Dermis microvascular lymphatic vessel endothelial cell (primary cell): ENCODE measurements at regions not wholly inside any gene's neighbourhood (a gene's known extent, or its start where the extent isn't known, plus 50 kb on each side); places are given as distances from the start of the nearest gene placed in this dataset.
"Not testable (repeated sequence)": the region's sequence is repeated elsewhere in the genome, so short reads cannot be mapped to it uniquely, and the experiment has no call there.

ENCODE experiments used
- DNase-seq, 2 donors: peaks; one replicate each; pipeline versions ENCODE4 v3.0.0 to v3.0.0-alpha.2; 2010; ENCODE audit warnings: low read depth in 2 of 2

- not testable (repeated sequence) for DNase-seq
These were observed 459.7 kb upstream of the EYS start for GRCh38 chr6:66166713-66167112.

DNA sequence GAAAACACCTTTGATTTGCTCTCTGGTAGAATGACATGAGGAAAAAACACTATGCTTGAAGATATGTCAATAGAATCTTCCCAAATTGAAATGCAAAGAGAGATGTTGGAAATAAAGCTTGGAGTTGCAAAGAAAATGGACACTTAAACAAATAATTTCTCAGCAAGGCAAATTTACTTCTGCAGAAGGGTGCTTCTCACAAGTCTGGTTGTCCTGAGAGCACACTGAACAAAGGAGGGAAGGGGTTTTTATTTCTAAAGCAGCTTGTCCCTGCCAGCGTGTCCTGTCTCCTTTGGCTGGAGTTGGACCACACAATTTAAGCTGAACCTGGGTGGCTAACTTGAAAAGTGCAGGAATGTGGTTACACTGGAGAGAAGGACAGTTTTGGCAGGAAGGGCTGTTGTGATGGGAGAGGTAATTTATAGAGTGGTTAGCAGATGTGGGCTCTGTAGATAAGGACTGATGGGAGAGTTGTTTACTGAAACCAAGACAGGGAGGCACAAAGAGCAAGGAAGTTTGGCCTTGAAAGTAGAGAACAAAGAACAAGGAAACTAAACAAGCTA lies 454.6 kb upstream of the EYS start:
- DNase-seq: no peak

GRCh38 chr6:66159937-66160336 lies 452.9 kb upstream of the EYS start:
- no peak for DNase-seq

DNA sequence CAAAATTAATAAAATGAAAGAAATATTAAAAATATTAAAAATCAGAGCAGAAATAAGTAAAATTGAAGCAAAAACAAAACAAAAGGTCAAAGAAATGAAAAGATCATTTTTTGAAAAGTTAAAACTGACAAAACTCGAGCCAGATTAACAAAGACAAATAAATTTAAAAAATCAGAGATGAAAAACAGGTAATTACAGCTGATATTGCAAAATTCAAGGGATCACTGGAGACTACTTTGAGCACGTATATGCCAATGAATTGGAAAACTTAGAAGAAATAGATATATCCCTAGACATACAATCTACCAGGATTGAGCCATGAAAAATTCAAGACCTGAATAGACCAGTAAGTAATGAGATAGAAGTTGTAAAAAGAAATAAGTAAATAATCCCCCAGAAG lies 446.2 kb upstream of the EYS start:
- DNase-seq: no peak

DNA sequence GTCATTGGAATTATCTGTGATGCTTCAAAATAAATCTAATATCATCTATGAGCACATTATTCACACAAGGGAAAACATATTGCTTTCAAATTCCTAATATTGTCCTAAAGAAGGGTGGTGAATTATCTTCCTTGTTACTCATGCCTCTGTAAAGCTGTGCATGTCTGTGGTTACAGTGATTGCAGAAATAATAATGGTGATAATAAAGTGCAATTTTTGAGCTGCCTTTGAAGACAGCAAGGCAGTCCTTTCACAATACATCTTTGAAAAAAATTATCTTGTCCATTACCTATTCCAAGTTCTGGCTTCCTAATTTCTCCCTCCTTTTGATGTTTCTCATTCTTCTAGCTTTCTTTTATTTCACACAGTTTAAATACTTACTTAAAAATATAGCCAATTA lies 442.1 kb upstream of the EYS start:
- no peak for DNase-seq

DNA sequence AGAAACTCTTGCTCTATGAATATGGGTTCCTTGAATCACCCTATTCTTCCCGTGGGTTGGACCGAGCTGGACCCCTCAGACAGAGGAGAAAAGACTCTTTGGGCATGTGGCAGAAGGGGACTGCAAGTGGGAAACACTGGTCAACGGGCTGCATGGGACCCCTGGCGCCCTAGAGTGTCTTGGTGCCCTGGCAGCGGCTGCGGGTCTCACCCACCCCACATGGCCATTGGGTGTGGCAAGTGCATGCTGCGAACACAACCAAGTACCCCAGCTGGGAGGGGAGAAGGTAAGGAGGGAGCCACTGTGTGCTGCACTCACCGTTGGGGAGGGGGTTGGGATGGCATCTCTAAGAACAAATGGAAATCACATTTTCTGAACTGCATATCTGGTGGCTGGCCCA lies 438.8 kb upstream of the EYS start:
- no peak for DNase-seq

- DNase-seq: no peak
These were observed 427.0 kb upstream of the EYS start for GRCh38 chr6:66134021-66134420.

DNA sequence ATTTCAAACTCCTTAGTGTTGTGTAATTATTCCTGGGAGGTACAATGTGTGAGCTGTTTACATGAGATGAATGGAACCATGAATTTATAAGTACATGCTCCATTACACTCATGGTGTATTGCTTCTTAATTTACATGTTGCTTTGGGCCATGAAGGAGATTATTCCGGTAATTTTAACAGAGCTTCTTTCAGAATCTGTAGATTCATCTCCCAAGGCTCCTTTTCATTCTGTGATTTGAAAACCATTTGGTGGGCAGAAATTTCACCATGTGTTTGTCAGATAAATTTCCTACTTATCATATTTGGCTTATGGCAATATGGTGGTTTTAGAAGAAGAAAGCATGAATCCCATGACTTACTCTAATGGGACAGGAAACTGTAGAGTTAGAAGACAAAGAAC lies 421.6 kb upstream of the EYS start:
- no peak for DNase-seq

GRCh38 chr6:66128243-66128642 lies 421.2 kb upstream of the EYS start:
- DNase-seq: no peak

- no peak for DNase-seq
These were observed 420.0 kb upstream of the EYS start for GRCh38 chr6:66127061-66127460.

GRCh38 chr6:66126358-66126757 lies 419.3 kb upstream of the EYS start:
- DNase-seq: no peak

DNA sequence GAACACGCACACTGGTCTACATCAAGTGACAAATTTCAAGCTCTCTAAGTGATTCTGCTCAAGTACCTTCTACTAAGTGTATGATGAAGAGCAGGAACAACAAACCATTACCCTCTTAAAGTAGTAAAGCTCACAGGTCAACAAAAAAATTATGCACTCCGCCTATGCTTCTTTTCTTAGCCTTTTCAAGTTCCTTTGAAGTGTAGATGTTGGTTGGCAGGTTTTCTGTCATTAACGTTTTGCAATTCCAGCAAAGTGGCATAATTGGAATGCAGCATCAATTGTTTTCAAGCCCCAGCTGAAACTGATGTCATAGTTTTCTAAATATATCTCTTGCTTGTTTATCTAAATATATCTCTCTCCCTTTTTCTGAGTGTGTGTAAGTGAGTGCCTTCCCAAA lies 396.9 kb upstream of the EYS start:
- DNase-seq: no peak

DNA sequence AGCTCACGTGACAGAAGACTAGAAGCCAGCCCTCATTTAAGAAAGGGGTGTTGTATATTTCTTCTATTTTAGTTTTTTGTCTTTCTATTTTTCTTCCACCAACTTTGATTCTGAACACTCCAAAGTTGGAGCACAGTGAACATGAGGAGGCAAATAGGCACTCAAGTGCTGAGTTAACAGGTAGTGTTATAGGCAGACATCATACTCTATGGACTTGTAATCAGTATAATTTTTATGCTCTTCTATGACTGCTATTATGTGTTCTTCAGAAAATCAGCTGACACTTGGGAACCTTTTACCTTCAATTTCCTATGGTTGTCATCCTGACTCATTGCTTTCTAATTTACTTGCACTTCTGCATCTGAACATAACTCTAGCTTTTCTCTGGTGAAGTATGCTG lies 396.3 kb upstream of the EYS start:
- no peak for DNase-seq

- no peak for DNase-seq
These were observed 389.7 kb upstream of the EYS start for GRCh38 chr6:66096679-66097078.

DNA sequence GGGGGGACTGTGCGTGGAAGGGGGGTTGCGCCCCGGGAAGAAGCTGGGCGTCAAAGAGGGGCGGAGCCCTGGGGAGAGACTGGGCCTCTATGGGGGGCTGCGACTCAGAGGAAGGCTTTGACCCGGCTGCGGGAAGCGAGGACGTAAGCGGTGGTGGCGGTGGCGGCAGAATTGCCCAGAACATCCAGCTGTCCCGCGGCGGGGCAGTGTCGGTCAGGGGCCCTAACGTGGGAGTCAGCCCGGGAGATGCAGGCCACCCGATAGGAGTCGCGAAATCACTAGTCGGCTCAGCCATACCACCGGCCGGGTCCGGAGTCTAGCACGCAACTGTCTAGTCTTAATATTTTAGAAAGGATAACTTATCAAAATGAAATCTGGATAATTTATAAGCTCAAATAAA lies 387.6 kb upstream of the EYS start:
- DNase-seq: no peak

DNA sequence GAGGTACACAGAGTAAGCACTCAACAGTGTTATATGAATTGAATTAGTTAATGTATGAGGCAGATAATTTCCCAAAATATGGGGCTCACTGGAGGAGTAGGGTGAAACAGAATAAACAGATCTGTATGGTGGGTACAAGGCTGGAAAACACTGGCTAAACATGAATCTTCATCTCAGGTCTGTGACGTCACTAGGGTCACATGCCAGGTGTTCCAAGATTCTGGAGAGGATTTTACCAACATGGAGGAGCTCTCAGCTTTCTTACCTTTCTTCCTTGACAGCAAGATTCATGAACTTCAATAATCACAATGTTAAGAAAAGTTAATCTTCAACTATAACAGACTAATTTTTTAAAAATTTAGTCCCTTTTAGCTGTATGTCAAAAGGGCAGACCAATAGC lies 385.3 kb upstream of the EYS start:
- DNase-seq: not testable (repeated sequence)

DNA sequence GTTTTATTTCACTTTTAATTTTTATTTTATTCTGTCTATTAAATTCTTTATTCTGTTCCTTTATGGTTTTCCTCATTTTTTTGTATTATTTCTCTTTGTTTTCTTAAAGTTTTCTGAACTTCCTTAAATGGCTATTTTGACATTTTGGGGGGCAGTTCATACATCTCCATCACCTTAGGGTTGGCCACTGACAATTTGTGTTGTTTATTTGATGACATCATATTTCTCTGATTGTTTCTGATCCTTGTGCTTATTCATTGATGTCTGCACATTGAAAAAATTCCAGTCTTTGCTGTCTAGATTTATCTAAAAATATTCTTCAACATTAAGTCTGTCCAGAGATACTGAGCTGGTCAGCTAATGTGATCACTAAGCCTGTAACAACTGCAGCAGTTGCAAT lies 379.5 kb upstream of the EYS start:
- DNase-seq: no peak

DNA sequence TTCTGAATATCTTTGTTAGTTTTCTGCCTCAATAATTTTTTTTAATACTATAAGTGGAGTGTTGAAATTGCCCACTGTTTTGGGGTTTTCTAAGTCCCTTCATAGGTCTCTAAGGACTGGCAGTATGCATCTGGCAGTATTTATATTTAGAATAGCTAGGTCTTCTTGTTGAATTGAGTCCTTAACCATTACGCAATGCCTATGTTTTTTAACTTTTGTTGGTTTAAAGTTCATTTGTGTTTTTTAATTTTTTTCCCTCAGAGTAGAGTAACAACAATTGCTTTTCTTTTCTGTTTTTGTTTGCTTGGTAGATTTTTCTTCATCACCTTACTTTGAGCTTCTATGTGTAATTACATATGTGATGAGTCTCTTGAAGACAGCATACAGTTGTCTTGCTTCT lies 375.9 kb upstream of the EYS start:
- no peak for DNase-seq

GRCh38 chr6:66068907-66069306 lies 361.9 kb upstream of the EYS start:
- no peak for DNase-seq

DNA sequence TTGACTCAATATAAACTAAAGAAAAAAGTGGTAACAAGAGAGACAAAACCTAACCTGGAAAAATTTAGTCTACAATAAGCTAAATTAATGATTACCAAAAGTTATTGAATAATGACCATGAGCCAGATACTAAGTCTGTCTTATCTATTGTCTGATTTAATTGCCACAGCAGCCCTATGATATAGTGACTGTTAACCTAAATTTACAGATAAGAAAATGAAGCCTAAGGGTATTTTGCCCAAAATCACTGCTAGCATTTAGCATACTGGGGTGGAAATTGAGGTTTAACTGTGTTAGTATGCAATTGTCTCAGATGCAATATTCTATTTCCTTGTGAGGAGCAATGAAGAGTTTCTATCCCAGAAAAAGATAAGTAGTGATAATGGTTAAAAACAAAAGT lies 361.0 kb upstream of the EYS start:
- DNase-seq: no peak

DNA sequence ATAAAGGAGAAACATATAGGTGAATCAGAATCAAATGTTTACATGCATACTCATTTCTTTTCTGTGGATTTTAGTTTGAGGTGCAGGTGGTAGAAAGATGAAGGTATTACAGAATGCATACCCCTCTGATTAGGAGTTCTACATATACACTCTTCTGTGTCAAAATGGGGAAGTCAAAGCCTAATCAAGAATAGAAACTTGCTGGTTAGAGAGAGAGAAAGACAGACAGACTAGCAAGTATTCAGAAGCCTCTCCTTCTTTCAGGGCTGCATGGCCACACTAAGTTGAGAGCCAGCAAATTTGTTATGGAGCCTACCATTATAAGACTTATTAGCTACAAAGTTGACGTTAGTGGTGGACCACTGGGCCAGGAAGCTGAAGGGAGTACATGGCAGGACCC lies 358.3 kb upstream of the EYS start:
- DNase-seq: no peak

- no peak for DNase-seq
These were observed 350.0 kb upstream of the EYS start for GRCh38 chr6:66057034-66057433.

DNA sequence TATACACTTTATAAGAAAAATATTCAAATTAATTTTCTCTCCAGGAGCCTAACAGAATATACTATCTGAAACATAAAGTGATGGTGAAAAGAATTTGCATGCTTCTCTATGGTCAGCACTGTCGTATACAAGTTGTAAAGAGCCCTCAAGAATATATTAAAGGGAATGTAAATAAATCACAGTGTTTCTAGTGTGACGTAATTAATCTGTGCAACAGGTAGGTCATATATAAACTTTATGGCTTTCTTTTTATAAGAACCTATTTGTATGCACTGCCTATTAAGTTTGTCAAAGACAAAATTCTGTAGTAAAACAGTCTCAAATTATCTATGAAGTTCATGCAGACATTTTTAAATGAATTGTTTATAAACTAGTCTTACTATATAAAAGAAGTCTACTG lies 347.9 kb upstream of the EYS start:
- DNase-seq: no peak

- DNase-seq: no peak
These were observed 344.8 kb upstream of the EYS start for GRCh38 chr6:66051812-66052211.
